NCI-H2227 (cell line): ENCODE measurements at regions not wholly inside any gene's neighbourhood (a gene's known extent, or its start where the extent isn't known, plus 50 kb on each side); places are given as distances from the start of the nearest gene placed in this dataset.
"Not testable (repeated sequence)": the region's sequence is repeated elsewhere in the genome, so short reads cannot be mapped to it uniquely, and the experiment has no call there.

Experiments used
- DNase-seq: peaks from one replicate; lab custom pipeline; 2025; ENCODE audit not compliant: unreplicated experiment; lab: John Stamatoyannopoulos, UW

DNA sequence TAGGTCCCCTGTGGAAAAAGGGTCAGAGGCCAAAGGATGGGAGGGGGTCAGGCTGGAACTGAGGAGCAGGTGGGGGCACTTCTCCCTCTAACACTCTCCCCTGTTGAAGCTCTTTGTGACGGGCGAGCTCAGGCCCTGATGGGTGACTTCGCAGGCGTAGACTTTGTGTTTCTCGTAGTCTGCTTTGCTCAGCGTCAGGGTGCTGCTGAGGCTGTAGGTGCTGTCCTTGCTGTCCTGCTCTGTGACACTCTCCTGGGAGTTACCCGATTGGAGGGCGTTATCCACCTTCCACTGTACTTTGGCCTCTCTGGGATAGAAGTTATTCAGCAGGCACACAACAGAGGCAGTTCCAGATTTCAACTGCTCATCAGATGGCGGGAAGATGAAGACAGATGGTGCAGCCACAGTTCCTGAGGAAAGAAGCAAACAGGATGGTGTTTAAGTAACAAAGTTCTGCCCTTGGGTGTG lies 165.8 kb downstream of the RPIA start:
- DNase-seq, result no peak

DNA sequence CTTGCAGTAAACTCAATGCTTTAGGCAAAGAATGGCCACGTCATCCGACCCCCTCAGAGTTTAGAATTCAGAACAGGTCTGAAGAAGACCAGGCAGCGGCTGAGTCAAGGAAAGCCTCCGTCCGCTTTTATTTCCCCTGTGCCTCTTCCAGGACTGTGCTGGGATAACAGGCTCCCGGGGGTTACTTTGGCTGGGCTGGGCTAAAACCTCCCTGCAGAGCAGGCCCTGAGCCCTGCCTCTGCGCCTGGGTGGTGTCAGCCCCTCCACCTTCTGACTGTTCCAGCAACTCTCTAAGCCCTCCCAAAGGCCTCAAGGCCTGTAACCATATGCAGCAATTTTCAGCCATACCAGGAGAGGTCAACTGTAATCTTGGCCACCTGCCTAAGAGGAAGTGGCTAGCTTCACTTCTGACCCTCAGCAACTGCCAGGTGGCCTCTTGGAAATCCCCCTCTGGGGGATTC lies 166.5 kb downstream of the RPIA start:
- DNase-seq, result no peak

DNA sequence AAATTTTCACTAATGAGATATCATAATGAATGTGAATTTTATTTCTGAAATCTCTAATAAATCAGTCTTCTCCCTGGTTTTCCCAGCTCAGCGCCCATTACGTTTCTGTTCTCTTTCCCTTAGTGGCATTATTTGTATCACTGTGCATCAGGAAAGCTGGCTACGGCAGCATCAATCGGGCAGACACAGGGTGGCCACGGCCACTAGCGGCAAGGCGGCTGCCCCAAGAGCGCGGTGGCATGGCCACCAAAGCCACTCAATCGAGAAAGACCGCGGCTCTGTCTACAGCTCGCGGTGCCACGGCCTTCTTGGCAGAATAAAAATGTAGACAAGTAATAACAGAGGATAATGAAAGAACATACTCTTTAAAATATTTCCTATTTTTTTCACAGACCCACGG lies 168.0 kb downstream of the RPIA start:
- DNase-seq, result no peak

DNA sequence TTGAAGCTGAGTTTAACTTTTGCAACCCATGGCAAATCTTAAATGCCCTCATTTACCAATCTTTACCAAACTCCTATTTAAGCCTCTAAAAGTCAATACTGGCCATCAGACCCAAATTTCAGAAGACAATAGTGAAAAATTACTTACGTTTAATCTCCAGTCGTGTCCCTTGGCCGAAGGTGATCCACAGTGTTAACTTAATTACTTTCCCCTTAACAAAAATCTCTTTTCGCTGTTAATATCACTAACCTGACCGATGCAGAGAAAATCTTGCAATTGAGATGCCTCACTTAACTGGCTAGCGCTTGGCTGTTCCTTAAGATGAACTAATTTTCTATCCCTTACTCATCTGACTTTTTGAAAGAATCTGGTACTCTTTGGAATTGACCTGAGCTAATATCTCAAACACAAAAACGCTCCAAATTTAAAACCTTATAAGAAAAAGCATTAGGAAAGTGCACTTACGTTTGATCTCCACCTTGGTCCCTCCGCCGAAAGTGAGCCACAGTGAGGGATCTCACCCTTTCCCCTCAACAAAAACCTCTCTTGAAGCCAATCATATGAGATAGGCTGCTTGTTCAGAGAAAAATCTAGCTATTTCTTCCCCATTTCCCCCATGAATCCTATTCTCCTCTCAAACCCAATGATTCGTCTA lies 169.1 kb downstream of the RPIA start:
- DNase-seq, result no peak

DNA sequence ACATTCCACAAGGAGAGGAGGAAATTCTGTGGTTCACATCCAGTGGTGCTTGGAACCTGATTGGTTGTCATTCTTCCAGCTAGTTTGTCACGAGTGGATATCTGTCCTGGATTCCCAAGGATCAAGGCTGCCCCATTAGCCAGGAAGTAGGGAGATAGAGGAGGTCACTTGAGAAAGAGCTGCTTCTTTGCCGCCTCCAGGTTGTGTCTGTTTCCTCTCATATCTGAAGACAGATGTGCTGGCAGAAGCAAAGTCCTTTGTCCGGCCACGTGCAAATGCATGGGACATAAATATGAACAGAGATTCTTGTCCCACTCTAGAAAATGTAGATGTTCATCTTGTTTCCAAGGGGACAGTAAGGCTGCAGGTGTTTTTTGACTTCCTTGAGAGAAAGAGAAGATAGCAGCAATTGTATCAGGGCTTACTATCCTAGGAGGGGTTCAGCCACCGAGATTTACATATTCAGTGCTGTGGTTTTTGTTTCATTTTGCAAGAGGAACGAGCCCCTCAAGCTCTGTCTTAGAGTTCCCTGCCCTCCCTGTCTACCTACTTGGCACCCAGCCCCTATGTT lies 174.4 kb downstream of the RPIA start:
- DNase-seq, result no peak

DNA sequence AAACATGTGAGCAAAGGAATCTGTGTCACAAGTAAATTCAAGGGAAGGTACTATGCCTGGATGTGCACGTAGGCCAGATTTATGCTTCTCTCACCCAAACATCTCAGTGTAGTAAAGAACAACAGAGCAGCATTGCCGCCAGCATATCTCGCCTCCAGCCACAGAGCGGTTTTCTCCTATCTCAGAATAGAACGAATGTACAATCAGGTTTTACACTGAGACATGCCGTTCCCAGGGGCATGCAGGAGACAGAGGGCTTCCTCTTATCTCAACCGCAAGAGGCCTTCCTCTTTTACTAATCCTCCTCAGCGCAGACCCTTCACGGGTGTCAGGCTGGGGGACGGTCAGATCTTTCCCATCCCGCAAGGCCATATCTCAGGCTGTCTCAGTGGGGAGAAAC lies 175.3 kb downstream of the RPIA start:
- DNase-seq, result no peak

DNA sequence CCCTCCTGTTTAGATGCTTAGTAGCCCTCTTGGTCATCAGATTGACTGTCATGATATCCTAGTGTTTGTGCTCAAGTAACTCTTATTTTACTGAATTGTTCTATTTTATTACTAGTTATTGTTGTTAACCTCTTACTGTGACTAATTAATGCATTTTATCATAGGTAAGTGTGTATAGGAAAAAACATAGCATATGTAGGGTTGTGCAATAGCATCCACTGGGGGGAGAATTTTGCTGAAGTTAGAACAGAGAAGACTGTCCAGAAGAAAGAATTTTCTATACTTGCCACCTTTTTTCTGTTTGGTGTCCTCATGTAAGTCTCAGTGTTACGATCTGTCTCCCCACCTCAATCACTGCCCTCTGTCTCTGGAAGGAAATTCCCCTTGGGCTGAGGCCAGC lies 177.4 kb downstream of the RPIA start:
- no peak for DNase-seq

DNA sequence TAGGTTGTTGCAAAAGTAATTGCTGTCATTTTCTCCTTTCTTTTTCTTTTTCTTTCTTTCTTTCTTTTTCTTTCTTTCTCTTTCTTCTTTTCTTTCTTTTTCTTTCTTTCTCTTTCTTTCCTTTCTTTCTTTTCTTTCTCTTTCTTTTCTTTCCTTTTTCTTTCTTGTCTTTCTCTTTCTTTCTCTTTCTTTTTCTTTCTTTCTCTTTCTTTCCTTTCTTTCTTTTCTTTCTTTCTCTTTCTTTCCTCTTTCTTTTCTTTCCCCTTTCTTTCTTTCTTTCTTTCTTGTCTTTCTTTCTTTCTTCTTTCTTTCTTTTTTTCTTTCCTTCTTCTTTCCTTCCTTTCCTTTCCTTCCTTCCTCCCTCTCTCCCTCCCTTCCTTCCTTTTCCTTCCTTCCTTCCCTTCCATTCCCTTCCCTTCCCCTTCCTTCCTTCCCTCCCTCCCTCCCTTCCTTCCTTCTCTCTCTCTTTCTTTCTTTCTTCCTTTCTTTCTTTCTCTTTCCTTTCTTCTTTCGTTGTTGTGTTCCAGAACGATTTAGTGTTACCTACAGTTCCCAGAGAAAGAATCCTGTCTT lies 178.9 kb downstream of the RPIA start:
- no peak for DNase-seq

DNA sequence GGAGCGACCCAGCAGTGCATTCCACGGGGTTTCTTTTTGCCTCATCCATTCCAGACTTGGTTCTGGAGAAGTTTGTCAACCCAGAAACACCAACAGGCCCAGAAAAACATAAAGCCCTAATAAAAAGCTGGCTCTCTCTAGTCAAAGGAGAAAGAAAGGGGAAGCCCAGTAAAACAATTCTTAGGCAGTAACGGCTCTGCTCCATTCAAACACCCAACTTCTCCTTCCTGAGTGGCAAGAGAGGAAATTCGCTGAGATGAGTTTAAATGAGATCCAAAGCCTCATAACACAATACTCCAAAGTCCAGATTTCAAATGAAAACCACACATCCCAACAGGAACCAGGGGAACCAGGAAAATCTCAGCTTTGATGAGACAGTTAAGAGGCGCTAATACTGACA lies 179.9 kb downstream of the RPIA start:
- DNase-seq, result no peak

DNA sequence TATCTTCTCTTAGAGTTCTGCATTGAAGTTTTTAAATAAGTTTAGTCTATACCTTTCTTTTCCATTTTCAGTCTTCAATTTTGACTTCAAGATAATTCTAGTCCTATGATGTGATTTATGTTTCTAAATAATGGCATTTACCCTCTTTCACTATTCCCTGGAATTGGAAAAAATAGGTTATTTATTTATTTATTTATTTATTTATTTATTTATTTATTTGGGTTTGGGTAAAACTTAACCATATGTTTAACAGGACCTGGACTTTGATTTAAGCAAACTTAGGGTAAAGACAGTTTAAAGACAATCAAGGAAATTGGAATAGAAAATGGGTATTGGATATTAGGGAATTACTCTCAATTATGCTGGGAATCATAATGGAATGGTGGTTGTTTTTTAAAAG lies 182.1 kb downstream of the RPIA start:
- no peak for DNase-seq

DNA sequence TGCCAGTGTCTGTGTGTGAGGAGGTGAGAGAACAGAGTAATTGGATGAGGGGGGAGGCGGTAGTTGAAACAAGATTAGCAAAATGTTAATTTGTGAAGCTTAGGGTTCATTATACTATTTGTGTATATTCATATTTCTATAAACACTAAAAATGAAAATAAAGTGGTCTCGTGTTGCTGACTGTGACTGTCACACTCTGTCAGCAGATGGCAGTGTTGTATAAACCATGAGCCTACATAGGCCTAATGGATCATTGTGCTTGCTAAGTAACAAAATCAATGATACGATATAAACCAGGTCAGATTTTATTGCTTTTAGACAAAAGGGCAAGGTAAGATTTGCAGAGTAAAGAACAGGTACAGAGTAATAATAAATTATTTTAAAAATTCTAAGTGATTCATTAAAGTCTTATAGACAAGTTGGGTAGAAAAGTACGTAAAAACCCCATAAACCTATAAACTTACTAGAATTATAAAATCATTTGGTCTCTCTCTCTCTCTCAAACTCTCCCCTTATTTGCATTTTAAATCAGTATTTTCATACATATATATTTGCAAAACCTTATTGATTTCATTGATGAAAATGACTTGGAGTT lies 182.7 kb downstream of the RPIA start:
- DNase-seq, result peak; percentile 50

DNA sequence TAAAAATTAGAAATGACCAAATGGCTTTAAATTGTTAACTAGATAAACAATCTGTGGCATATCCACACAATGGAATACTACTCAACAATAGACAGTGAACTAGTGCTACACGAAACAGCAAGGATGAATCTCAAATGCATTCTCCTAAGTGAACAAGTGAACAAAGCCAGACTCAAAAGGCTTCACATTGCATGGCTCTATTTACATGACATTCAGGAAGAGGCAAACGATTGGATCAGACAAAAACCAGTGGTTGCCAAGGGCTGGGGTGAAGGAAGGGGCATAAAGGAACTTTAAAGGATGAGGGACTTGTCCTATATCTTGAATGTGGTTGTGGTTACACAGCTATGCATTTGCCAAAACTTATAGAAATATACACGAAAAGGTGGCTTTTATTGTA lies 184.3 kb downstream of the RPIA start:
- DNase-seq, result no peak

DNA sequence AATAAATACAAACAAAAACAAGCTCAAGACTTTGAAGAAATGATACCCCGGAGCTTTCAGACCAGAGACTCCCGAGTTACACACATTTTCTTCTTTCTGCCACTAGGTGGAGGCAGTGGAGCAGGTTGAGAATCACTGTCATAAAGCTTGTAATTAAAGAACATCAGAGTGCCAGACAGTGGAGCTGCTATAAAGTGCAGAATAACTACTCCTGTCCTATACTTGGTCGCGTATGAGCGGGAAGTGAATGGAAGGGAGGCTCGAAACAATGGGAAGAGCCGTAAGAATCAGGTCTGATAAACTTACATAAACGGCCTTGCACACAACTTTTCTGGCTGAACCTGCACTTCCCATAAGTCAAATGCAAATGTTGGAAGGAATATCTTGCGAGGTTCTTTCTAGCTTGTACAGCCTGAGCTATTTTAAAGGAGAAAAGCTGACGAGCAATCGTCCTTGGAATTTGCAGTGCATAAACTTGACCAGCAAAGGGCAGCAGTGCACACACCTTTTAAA lies 189.0 kb downstream of the RPIA start:
- DNase-seq, result peak; percentile 72

DNA sequence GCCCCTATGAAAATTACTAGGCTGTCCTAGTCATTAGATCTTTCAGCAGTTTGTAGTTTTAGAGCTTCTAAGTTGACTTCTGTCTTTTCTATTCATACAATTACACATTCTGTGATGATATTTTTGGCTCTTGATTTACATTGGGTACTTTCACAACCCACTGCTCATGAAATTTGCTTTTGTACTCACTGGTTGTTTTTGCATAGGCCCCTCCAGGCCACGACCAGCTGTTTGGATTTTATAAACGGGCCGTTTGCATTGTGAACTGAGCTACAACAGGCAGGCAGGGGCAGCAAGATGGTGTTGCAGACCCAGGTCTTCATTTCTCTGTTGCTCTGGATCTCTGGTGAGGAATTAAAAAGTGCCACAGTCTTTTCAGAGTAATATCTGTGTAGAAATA lies 193.8 kb downstream of the RPIA start:
- DNase-seq, result no peak

DNA sequence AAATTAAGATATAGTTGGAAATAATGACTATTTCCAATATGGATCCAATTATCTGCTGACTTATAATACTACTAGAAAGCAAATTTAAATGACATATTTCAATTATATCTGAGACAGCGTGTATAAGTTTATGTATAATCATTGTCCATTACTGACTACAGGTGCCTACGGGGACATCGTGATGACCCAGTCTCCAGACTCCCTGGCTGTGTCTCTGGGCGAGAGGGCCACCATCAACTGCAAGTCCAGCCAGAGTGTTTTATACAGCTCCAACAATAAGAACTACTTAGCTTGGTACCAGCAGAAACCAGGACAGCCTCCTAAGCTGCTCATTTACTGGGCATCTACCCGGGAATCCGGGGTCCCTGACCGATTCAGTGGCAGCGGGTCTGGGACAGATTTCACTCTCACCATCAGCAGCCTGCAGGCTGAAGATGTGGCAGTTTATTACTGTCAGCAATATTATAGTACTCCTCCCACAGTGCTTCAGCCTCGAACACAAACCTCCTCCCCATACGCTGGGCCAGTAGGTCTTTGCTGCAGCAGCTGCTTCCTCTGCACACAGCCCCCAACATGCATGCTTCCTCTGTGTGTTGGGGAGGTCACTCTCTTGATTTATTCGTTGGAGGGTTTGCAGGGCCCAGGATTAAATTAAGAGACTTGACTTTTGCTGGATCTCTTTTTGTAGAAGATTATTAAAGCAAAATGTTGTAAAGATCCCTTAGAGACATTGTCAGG lies 194.4 kb downstream of the RPIA start:
- DNase-seq, result no peak

DNA sequence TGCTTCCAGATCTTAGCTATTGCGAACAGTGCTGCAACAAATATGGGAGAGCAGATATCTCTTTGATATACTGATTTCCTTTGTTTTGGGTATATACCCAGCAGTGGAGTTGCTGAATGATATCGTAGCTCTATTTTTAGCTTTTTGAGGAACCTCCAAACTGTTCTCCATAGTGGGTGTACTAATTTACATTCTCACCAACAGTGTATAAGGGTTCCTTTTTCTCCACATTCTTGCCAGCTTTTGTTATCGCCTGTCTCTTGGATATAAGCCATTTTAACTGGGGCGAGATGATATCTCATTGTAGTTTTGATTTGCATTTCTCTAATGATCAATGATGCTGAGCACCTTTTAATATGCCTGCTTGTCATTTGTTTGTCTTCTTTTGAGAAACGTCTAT lies 196.0 kb downstream of the RPIA start:
- DNase-seq, result not testable (repeated sequence)

DNA sequence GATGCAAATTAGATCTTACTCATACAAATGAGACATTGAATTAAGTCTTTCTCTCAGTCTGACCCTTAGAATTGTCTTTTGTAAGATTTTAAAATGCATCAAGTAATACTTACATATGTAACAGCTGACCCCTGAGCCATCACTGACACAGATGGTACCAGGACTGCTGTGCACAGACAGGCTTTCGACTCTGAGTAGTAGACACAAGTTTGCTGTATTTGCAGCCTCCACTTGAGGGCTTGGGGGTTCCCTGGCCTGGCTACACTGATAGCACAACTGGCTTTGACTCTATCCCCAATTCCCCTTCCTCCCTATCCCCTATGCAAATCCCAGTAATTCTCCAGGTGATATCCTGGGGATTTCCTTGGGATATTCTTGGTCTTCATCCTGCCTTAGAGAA lies 200.7 kb downstream of the RPIA start:
- DNase-seq, result no peak

DNA sequence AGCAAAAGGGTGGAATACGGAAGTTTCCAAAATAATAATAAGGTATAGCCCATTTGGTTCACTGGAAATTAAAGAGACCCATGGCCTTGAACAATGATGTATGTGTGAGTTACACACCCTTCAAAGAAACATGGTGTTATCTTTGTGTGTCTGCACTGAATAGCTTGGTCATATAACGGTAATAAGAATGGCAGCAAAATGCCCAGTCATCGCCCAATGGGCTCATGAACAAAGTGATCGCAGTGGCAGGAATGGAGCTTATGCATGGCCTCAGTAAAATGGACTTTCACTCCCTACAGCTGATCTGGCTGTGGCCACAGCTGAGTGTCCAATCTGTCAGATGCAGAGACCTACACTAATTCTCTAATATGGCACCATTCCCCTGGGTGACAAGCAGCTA lies 201.3 kb downstream of the RPIA start:
- DNase-seq, result no peak

DNA sequence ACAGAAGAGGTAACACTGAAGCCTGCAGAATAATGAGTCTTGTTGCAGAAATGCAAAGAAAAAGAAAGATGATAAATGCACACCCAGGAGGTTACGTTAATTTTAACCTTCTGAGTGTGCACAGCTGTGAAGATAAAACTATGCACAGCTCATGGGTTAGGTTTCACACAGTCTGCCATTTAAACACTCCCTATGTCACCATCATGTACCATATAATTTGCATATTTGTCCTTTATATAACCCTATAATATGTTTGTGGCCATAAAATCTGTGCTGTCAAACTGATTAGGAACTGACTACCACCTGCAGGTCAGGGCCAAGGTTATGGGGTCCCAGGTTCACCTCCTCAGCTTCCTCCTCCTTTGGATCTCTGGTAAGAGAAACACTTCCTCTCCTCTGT lies 205.5 kb downstream of the RPIA start:
- DNase-seq, result no peak

DNA sequence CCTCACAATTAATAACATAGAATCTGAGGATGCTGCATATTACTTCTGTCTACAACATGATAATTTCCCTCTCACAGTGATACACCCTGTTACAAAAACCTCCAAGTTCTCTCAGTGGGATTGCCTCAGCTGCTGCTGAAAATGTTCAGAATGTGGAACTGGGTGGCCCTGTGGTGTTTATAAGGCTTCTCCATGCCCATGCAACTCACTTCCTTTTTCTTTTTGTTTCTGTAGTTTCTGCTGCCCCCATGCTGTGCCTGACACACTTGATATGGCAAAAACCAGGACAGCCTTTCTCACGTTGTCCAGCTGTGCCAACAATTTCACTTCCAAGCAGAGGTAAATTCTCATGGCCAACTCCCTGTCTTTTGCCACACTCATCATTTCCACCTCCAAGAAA lies 206.2 kb downstream of the RPIA start:
- DNase-seq, result no peak

DNA sequence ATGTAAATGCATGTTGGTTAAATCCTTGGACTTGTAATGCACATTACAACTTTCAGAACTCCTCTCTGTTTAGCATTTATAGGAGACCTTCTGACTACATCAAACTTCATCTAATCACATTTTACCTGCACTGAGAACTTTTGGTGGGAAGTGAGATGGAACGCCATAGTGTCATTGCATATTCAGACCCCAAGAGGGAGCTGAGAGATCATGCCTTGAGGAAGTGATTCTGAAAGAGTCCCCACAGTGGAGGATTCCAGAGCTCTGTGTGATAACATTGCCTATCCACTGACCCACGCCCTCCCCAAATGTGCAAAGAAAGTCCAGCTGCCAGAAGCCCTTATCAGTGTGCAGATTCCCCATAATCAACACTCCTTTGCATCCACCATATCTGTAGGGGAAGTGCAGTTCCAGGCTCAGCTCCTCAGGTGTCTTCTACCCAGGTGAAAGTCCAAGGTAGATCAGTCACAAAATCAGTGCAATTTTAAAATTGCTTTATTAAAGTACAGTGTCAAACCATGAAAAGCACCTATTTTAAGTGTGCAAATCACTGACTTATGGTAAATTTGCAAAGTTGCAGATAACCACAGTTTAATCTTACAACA lies 212.4 kb downstream of the RPIA start:
- peak; percentile 36 for DNase-seq
